Adrenal gland (tissue), 5 donors: ENCODE measurements at regions not wholly inside any gene's neighbourhood (a gene's known extent, or its start where the extent isn't known, plus 50 kb on each side); places are given as distances from the start of the nearest gene placed in this dataset.

Source experiments
- CTCF ChIP-seq, 6 experiments: fragments of 450-650 bp in 4 of 6; fragments of 200-600 bp in 2 of 6; sonication (generic) in 1 of 6; IDR thresholded peaks; 1 replicate in 5 of 6; 2 replicates in 1 of 6; pipeline versions ENCODE4 v1.5.1 to v1.8.0; 2016 to 2021; ENCODE audit warnings: antibody characterized with exemption in 6 of 6, mild to moderate bottlenecking in 2 of 6, moderate library complexity in 1 of 6
- POLR2A ChIP-seq, 2 donors: fragments of 450-650 bp; IDR thresholded peaks; one replicate each; pipeline ENCODE4 v1.6.1; 2017; ENCODE audit warnings: antibody characterized with exemption in 2 of 2, mild to moderate bottlenecking in 2 of 2, moderate library complexity in 1 of 2
- donor health status: DM: no; HTN: no; CAD: no.

GRCh38 chr9:78606001-78606379 lies 309.1 kb downstream of the PSAT1 start:
- TF ChIP-seq POLR2A (IDR thresholded peaks at IDR 0.05), result no peak
- TF ChIP-seq CTCF (IDR thresholded peaks at IDR 0.05), result no peak
